Heart left ventricle (tissue), 13 donors: ENCODE measurements at regions not wholly inside any gene's neighbourhood (a gene's known extent, or its start where the extent isn't known, plus 50 kb on each side); places are given as distances from the start of the nearest gene placed in this dataset.

Experiments
- POLR2A ChIP-seq, 2 donors: fragments of 450-650 bp; IDR thresholded peaks; one replicate each; pipeline ENCODE4 v1.6.1; 2017; ENCODE audit warnings: antibody characterized with exemption in 2 of 2, mild to moderate bottlenecking in 2 of 2, moderate library complexity in 2 of 2
- TF ChIP-seq, protein P1 (sequence below), 12 donors: fragments of 200-600 bp; sonication (generic) in 4 of 12; IDR thresholded peaks; one replicate each; pipeline versions ENCODE4 v1.5.0 to v1.8.0; 2018 to 2022; ENCODE audit warnings: antibody characterized with exemption in 12 of 12, mild to moderate bottlenecking in 5 of 12
- donor health status: ischemic (EF 13 %, LVEDD 7.1; RV severe dilation, severe dysfunction).
- donor health status: DM: no; HTN: yes; CAD: no.
- donor health status: DM: no; HTN: no; CAD: no.
- donor health status: ischemic (EF 25% LVEDD 6.9; RV normal size, moderate dysfunction).
- donor health status: ischemic (EF 25% LVEDD 5.7; RV mildly dilated, moderate dysfunction).
- donor health status: ischemic (EF 35%, LVEDD 5.7; RV mildly dilated, moderate dysfunction).
- donor health status: nonischemic (EF 11% LVEDD 7.7; RV severe dilation, severe dysfunction).
- donor health status: DM: yes; HTN: yes; CAD: no.
- donor health status: PGD.
- donor health status: ischemic (EF 29% LVEDD 5.4; RV normal size, mild dysfunction).
- donor health status: nonischemic (EF 23%, LVEDD 6.1; RV moderate dilation, normal function).

DNA sequence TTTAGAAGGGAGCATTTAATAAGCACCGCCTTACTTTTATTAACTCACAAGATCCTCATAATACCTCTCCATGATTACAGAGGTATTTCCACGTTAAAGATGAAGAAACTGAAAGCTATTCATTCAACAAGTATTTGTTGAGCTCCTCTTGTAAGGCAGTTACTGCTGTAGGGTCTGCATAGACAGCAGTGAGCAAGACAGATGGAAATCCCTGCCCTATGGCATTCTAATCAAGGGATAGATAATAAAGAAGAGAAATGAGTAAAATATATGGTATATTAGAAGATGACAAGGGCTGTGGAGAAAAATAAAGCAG is 77.8 kb upstream of the CTNNBL1 start:
- TF ChIP-seq, protein P1, sequence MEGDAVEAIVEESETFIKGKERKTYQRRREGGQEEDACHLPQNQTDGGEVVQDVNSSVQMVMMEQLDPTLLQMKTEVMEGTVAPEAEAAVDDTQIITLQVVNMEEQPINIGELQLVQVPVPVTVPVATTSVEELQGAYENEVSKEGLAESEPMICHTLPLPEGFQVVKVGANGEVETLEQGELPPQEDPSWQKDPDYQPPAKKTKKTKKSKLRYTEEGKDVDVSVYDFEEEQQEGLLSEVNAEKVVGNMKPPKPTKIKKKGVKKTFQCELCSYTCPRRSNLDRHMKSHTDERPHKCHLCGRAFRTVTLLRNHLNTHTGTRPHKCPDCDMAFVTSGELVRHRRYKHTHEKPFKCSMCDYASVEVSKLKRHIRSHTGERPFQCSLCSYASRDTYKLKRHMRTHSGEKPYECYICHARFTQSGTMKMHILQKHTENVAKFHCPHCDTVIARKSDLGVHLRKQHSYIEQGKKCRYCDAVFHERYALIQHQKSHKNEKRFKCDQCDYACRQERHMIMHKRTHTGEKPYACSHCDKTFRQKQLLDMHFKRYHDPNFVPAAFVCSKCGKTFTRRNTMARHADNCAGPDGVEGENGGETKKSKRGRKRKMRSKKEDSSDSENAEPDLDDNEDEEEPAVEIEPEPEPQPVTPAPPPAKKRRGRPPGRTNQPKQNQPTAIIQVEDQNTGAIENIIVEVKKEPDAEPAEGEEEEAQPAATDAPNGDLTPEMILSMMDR (IDR thresholded peaks at IDR 0.05): peak in 2 of 12 donors; percentile 1 to 18
- no peak for TF ChIP-seq POLR2A (IDR thresholded peaks at IDR 0.05)
